HEK293 (cell line): ENCODE measurements at regions not wholly inside any gene's neighbourhood (a gene's known extent, or its start where the extent isn't known, plus 50 kb on each side); places are given as distances from the start of the nearest gene placed in this dataset.

Experiments
- CTCF ChIA-PET: fragments of 350-600 bp; formaldehyde crosslinking; extraction: SDS; loops from one replicate; lab custom pipeline; 2021; ENCODE audit warnings: antibody characterized with exemption; lab: Yijun Ruan, JAX
- POLR2A ChIA-PET: fragments of 300-600 bp; formaldehyde crosslinking; extraction: SDS; loops from one replicate; lab custom pipeline; 2020; ENCODE audit warnings: antibody characterized with exemption, inconsistent platforms; lab: Yijun Ruan, JAX
- H3K27ac ChIP-seq: fragments of 200-500 bp; sonication (Bioruptor generic); 2 replicates; pipeline ENCODE4 v1.5.1; 2014; ENCODE audit warnings: low read depth, low read length, control low read depth, inconsistent platforms; ENCODE audit errors: extremely low read depth
- H3K36me3 ChIP-seq, 2 experiments: fragments of 200-500 bp in 1 of 2; sonication (Bioruptor generic) in 1 of 2; 1 replicate in 1 of 2; 2 replicates in 1 of 2; pipeline ENCODE4 v1.5.1; 2014 to 2017; ENCODE audit warnings: inconsistent platforms in 2 of 2, low read length in 2 of 2; ENCODE audit not compliant: control insufficient read depth in 2 of 2, insufficient read depth in 1 of 2
- H3K4me1 ChIP-seq: fragments of 200-500 bp; sonication (Bioruptor generic); 2 replicates; pipeline ENCODE4 v1.5.1; 2014; ENCODE audit warnings: mild to moderate bottlenecking, low read length, inconsistent platforms; ENCODE audit not compliant: control insufficient read depth, insufficient read depth
- H3K4me3 ChIP-seq: 2 replicates; pipeline ENCODE4 v1.5.1; 2011; ENCODE audit warnings: low read depth, mild to moderate bottlenecking, control low read depth, low read length, moderate library complexity
- H3K9me3 ChIP-seq: fragments of 200-500 bp; sonication (Bioruptor generic); 2 replicates; pipeline ENCODE4 v1.5.1; 2014; ENCODE audit warnings: low read depth, low read length, inconsistent platforms; ENCODE audit not compliant: control insufficient read depth, insufficient read depth
- HOXA7 ChIP-seq: sonication (generic); formaldehyde crosslinking; IDR thresholded peaks from 2 replicates; pipeline ENCODE4 v1.8.1; 2022; ENCODE audit warnings: missing genetic modification reagents, borderline replicate concordance
- ZBTB21 ChIP-seq: fragments of 450-650 bp; formaldehyde crosslinking; IDR thresholded peaks from 2 replicates; pipeline ENCODE4 v1.5.1; 2017; ENCODE audit warnings: missing biosample characterization, missing genetic modification characterization
- ZFP41 ChIP-seq: fragments of 450-650 bp; formaldehyde crosslinking; IDR thresholded peaks from 2 replicates; pipeline ENCODE4 v1.5.1; 2016; ENCODE audit warnings: missing biosample characterization, missing genetic modification characterization, borderline replicate concordance
- ZNF10 ChIP-seq: fragments of 450-650 bp; formaldehyde crosslinking; IDR thresholded peaks from 2 replicates; pipeline ENCODE4 v1.5.1; 2017; ENCODE audit warnings: missing biosample characterization, missing genetic modification characterization
- ZNF155 ChIP-seq: fragments of 450-650 bp; formaldehyde crosslinking; IDR thresholded peaks from 2 replicates; pipeline ENCODE4 v1.5.1; 2016; ENCODE audit warnings: missing biosample characterization, missing genetic modification characterization
- ZNF211 ChIP-seq: fragments of 450-650 bp; formaldehyde crosslinking; IDR thresholded peaks from 2 replicates; pipeline ENCODE4 v1.5.1; 2016; ENCODE audit warnings: low read depth, missing biosample characterization, missing genetic modification characterization
- ZNF302 ChIP-seq: fragments of 450-650 bp; formaldehyde crosslinking; IDR thresholded peaks from 2 replicates; pipeline ENCODE4 v1.5.1; 2016; ENCODE audit warnings: missing biosample characterization, missing genetic modification characterization, low read depth
- ZNF354C ChIP-seq: fragments of 450-650 bp; formaldehyde crosslinking; IDR thresholded peaks from 2 replicates; pipeline ENCODE4 v1.5.1; 2016; ENCODE audit warnings: missing biosample characterization, missing genetic modification characterization, low read depth, borderline replicate concordance
- ZNF558 ChIP-seq: fragments of 450-650 bp; formaldehyde crosslinking; IDR thresholded peaks from 2 replicates; pipeline ENCODE4 v1.5.1; 2016; ENCODE audit warnings: missing biosample characterization, missing genetic modification characterization
- ZNF585B ChIP-seq: fragments of 450-650 bp; formaldehyde crosslinking; IDR thresholded peaks from 2 replicates; pipeline ENCODE4 v1.5.1; 2016; ENCODE audit warnings: missing biosample characterization, missing genetic modification characterization
- ZNF600 ChIP-seq: fragments of 450-650 bp; formaldehyde crosslinking; IDR thresholded peaks from 2 replicates; pipeline ENCODE4 v1.5.1; 2016; ENCODE audit warnings: missing biosample characterization, missing genetic modification characterization
- ZNF658 ChIP-seq: fragments of 450-650 bp; formaldehyde crosslinking; IDR thresholded peaks from 2 replicates; pipeline ENCODE4; 2016; ENCODE audit warnings: missing biosample characterization, missing genetic modification characterization
- ZNF777 ChIP-seq: fragments of 450-650 bp; formaldehyde crosslinking; IDR thresholded peaks from 2 replicates; pipeline ENCODE4 v1.5.1; 2017; ENCODE audit warnings: missing biosample characterization, missing genetic modification characterization, borderline replicate concordance
- ZNF837 ChIP-seq: fragments of 450-650 bp; formaldehyde crosslinking; IDR thresholded peaks from 2 replicates; pipeline ENCODE4 v1.5.1; 2016; ENCODE audit warnings: missing biosample characterization, missing genetic modification characterization
- TF ChIP-seq, protein P1 (sequence below): fragments of 450-650 bp; formaldehyde crosslinking; IDR thresholded peaks from 2 replicates; pipeline ENCODE4 v1.5.1; 2017; ENCODE audit warnings: missing biosample characterization, missing genetic modification characterization
- TF ChIP-seq, protein P2 (sequence below): fragments of 450-650 bp; formaldehyde crosslinking; IDR thresholded peaks from 2 replicates; pipeline ENCODE4 v1.5.1; 2016; ENCODE audit warnings: missing biosample characterization, missing genetic modification characterization, low read depth
- TF ChIP-seq, protein P3 (sequence below): fragments of 450-650 bp; formaldehyde crosslinking; IDR thresholded peaks from 2 replicates; pipeline ENCODE4 v1.5.1; 2016; ENCODE audit warnings: missing biosample characterization, missing genetic modification characterization
- TF ChIP-seq, protein P4 (sequence below): fragments of 450-650 bp; IDR thresholded peaks from 2 replicates; pipeline ENCODE4 v1.5.1; 2018; ENCODE audit warnings: missing biosample characterization, missing genetic modification characterization
- TF ChIP-seq, protein P5 (sequence below): fragments of 450-650 bp; formaldehyde crosslinking; IDR thresholded peaks from 2 replicates; pipeline ENCODE4 v1.5.0; 2017; ENCODE audit warnings: missing biosample characterization, missing genetic modification characterization, borderline replicate concordance

DNA sequence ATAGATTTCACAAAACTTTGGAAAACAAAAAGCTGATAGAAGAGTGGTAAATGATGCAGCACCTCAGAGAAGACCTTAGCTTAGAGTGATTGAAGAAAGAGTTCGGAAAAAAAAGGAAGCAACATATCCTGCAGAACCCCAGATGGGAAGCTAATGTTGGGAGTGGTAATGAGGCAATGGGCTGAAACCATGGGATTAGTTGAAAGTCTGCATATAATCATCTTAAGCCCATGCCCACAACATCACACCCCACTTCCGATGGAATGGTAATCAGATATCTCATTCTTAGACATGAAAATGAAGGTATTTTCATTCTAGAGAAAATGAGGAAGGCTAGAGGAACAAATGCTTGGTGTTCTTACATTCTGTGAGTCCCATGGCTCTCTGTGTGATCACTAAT lies 146.3 kb upstream of the ADAMTS3 start (continued):
- TF ChIP-seq, protein P1, sequence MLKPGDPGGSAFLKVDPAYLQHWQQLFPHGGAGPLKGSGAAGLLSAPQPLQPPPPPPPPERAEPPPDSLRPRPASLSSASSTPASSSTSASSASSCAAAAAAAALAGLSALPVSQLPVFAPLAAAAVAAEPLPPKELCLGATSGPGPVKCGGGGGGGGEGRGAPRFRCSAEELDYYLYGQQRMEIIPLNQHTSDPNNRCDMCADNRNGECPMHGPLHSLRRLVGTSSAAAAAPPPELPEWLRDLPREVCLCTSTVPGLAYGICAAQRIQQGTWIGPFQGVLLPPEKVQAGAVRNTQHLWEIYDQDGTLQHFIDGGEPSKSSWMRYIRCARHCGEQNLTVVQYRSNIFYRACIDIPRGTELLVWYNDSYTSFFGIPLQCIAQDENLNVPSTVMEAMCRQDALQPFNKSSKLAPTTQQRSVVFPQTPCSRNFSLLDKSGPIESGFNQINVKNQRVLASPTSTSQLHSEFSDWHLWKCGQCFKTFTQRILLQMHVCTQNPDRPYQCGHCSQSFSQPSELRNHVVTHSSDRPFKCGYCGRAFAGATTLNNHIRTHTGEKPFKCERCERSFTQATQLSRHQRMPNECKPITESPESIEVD (tag by site-specific recombination), result no peak

DNA sequence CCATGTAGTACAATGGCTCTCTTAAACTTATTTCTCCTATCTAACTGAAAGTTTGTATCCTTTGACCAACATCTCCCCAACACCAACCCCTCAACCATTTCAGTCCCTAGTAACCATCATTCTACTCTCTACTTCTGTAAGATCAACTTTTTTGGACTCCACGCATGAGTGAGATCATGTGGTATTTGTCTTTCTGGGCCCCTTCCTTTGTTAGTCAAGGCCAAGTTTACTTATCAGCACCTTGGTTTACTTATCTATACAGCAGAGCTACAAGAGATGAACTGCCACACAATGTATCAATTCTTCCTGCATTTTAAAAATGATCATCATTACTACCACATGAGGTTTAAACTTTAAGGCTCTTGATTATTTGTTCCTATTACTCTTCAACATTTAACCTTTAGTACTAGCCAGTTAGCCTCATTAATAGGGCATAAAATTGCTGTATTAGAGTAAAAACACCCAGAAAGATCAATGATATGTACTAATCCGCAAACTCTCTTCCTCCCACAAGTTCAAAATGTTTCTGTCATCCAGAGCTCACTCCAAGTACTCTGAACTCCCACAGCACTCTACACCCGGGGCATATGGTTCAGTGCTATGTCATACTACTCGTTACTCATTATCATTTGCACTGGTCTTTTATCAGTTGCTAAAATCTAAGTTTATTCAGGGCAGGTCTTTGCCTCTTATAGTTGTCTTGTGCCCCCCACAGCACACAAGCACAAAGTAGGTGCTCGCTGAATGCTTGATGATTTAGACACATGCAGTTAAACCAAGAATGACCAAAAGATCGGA lies 145.7 kb upstream of the ADAMTS3 start:
- no peak overlapping the region for H3K4me3 ChIP-seq
- no peaks in the 10 kb centered on the region for H3K9me3 ChIP-seq
- TF ChIP-seq ZNF10 (tag by site-specific recombination) (no peak), ZBTB21 (tag by site-specific recombination) (no peak), ZNF658 (tag by site-specific recombination) (no peak)
- TF ChIP-seq, protein P2, sequence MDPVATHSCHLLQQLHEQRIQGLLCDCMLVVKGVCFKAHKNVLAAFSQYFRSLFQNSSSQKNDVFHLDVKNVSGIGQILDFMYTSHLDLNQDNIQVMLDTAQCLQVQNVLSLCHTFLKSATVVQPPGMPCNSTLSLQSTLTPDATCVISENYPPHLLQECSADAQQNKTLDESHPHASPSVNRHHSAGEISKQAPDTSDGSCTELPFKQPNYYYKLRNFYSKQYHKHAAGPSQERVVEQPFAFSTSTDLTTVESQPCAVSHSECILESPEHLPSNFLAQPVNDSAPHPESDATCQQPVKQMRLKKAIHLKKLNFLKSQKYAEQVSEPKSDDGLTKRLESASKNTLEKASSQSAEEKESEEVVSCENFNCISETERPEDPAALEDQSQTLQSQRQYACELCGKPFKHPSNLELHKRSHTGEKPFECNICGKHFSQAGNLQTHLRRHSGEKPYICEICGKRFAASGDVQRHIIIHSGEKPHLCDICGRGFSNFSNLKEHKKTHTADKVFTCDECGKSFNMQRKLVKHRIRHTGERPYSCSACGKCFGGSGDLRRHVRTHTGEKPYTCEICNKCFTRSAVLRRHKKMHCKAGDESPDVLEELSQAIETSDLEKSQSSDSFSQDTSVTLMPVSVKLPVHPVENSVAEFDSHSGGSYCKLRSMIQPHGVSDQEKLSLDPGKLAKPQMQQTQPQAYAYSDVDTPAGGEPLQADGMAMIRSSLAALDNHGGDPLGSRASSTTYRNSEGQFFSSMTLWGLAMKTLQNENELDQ, result no peak
- POLR2A ChIA-PET, result no interaction called here
- no peak overlapping the region for H3K27ac ChIP-seq
- CTCF ChIA-PET, result no interaction called here
- H3K4me1 ChIP-seq, result no peaks in the 10 kb centered on the region
- no peaks in the 10 kb centered on the region for H3K36me3 ChIP-seq

DNA sequence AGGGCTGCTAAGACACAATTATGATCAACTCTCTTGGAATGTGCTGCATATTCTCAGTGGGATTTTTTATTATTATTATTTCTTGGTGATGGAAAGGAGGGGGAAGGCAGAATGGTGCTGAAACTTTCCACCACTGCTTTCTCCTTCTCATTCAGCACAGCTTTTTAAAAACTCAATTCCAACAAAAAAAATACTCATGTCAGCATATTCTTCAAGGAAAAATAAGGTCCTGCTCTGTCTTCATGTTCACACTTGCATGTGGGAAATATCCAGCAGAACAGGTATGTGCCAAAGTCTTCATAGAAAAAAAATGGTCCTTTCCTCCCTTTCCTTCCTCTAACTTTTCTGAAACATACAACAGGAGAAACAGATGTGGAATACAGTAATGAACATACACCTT lies 144.0 kb upstream of the ADAMTS3 start:
- Histone ChIP-seq H3K9me3 (no peaks in the 10 kb centered on the region), H3K27ac (no peak overlapping the region), H3K4me1 (no peaks in the 10 kb centered on the region), H3K4me3 (no peak overlapping the region), H3K36me3 (no peaks in the 10 kb centered on the region)
- ChIA-PET CTCF (interaction anchor here (0.7 kb wide), 1 partner anchor 807 kb away, joined by 3 read pairs; no protein-coding TSS in a partner anchor), POLR2A (no interaction called here)
- no peak for TF ChIP-seq ZNF211
- TF ChIP-seq, protein P3, sequence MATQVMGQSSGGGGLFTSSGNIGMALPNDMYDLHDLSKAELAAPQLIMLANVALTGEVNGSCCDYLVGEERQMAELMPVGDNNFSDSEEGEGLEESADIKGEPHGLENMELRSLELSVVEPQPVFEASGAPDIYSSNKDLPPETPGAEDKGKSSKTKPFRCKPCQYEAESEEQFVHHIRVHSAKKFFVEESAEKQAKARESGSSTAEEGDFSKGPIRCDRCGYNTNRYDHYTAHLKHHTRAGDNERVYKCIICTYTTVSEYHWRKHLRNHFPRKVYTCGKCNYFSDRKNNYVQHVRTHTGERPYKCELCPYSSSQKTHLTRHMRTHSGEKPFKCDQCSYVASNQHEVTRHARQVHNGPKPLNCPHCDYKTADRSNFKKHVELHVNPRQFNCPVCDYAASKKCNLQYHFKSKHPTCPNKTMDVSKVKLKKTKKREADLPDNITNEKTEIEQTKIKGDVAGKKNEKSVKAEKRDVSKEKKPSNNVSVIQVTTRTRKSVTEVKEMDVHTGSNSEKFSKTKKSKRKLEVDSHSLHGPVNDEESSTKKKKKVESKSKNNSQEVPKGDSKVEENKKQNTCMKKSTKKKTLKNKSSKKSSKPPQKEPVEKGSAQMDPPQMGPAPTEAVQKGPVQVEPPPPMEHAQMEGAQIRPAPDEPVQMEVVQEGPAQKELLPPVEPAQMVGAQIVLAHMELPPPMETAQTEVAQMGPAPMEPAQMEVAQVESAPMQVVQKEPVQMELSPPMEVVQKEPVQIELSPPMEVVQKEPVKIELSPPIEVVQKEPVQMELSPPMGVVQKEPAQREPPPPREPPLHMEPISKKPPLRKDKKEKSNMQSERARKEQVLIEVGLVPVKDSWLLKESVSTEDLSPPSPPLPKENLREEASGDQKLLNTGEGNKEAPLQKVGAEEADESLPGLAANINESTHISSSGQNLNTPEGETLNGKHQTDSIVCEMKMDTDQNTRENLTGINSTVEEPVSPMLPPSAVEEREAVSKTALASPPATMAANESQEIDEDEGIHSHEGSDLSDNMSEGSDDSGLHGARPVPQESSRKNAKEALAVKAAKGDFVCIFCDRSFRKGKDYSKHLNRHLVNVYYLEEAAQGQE (tag by site-specific recombination), result no peak
- TF ChIP-seq, protein P4, sequence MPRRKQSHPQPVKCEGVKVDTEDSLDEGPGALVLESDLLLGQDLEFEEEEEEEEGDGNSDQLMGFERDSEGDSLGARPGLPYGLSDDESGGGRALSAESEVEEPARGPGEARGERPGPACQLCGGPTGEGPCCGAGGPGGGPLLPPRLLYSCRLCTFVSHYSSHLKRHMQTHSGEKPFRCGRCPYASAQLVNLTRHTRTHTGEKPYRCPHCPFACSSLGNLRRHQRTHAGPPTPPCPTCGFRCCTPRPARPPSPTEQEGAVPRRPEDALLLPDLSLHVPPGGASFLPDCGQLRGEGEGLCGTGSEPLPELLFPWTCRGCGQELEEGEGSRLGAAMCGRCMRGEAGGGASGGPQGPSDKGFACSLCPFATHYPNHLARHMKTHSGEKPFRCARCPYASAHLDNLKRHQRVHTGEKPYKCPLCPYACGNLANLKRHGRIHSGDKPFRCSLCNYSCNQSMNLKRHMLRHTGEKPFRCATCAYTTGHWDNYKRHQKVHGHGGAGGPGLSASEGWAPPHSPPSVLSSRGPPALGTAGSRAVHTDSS, result no peak
- no peak for TF ChIP-seq ZNF558
- no peak for TF ChIP-seq ZFP41
- no peak for TF ChIP-seq ZNF155 (tag by site-specific recombination)
- TF ChIP-seq HOXA7, result no peak
- no peak for TF ChIP-seq ZNF354C (tag by site-specific recombination)
- no peak for TF ChIP-seq ZNF600 (tag by site-specific recombination)
- TF ChIP-seq ZNF777 (tag by site-specific recombination), result no peak
- no peak for TF ChIP-seq ZNF585B (tag by site-specific recombination)
- TF ChIP-seq ZNF837 (tag by site-specific recombination), result no peak
- no peak for TF ChIP-seq ZNF302 (tag by site-specific recombination)
- TF ChIP-seq, protein P5, sequence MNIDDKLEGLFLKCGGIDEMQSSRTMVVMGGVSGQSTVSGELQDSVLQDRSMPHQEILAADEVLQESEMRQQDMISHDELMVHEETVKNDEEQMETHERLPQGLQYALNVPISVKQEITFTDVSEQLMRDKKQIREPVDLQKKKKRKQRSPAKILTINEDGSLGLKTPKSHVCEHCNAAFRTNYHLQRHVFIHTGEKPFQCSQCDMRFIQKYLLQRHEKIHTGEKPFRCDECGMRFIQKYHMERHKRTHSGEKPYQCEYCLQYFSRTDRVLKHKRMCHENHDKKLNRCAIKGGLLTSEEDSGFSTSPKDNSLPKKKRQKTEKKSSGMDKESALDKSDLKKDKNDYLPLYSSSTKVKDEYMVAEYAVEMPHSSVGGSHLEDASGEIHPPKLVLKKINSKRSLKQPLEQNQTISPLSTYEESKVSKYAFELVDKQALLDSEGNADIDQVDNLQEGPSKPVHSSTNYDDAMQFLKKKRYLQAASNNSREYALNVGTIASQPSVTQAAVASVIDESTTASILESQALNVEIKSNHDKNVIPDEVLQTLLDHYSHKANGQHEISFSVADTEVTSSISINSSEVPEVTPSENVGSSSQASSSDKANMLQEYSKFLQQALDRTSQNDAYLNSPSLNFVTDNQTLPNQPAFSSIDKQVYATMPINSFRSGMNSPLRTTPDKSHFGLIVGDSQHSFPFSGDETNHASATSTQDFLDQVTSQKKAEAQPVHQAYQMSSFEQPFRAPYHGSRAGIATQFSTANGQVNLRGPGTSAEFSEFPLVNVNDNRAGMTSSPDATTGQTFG, result no peak
- TF ChIP-seq, all 188 proteins: peak for 0
